ENCODE measurements at regions not wholly inside any gene's neighbourhood (a gene's known extent, or its start where the extent isn't known, plus 50 kb on each side); places are given as distances from the start of the nearest gene placed in this dataset.

DNA sequence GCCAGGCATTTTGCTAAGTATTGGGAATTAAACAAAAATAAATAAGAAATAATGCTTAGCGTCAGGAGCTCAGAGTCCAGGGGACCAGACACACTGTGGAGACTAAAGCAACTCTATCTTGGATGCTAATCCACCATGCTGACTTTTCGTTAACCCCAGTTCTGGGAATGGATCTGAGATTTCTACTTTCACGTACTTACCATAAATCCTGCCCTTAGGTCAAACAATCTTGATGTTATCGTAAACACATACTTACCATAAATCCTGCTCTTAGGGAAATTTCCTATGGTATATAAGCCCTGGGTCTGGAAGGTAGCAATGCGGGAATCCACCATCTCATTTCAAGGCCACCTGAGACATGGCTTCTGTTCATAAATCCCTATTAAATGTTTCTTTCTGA, 204.5 kb upstream of the IGFBP7 start:
- Histone ChIP-seq H3K36me3 (ENCODE audit: control insufficient read depth, insufficient read depth, low read length) (no peaks in the 10 kb centered on the region), H3K4me3 (ENCODE audit: low read depth, low read length) (no peak overlapping the region), H3K27me3 (replicated peaks; ENCODE audit: control insufficient read depth, insufficient read depth, low read length) (no peaks in the 10 kb centered on the region), H3K9me3 (no peaks in the 10 kb centered on the region), H3K4me1 (no peaks in the 10 kb centered on the region)
- no peak for DNase-seq
- H3K36me3 Mint-ChIP-seq (ENCODE audit: insufficient read depth, unreplicated experiment), result no peaks in the 10 kb centered on the region
- no TSS peak for BruUV-seq (replicated peaks)
- no peaks in the 10 kb centered on the region for H3K9me3 Mint-ChIP-seq (ENCODE audit: unreplicated experiment)
- POLR2A ChIA-PET, result no interaction called here
- H3K27ac Mint-ChIP-seq (ENCODE audit: unreplicated experiment), result no peak overlapping the region
- no peaks in the 10 kb centered on the region for H3K4me1 Mint-ChIP-seq (ENCODE audit: low read depth, unreplicated experiment)
- H3K27me3 Mint-ChIP-seq (ENCODE audit: insufficient read depth, unreplicated experiment), result peaks cover 9% of the 10 kb centered on the region
- CTCF ChIA-PET, result interaction anchor here (0.6 kb wide), 1 partner anchor 142 kb away, joined by 4 read pairs; no protein-coding TSS in a partner anchor
- TF ChIP-seq, protein P1, sequence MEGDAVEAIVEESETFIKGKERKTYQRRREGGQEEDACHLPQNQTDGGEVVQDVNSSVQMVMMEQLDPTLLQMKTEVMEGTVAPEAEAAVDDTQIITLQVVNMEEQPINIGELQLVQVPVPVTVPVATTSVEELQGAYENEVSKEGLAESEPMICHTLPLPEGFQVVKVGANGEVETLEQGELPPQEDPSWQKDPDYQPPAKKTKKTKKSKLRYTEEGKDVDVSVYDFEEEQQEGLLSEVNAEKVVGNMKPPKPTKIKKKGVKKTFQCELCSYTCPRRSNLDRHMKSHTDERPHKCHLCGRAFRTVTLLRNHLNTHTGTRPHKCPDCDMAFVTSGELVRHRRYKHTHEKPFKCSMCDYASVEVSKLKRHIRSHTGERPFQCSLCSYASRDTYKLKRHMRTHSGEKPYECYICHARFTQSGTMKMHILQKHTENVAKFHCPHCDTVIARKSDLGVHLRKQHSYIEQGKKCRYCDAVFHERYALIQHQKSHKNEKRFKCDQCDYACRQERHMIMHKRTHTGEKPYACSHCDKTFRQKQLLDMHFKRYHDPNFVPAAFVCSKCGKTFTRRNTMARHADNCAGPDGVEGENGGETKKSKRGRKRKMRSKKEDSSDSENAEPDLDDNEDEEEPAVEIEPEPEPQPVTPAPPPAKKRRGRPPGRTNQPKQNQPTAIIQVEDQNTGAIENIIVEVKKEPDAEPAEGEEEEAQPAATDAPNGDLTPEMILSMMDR (IDR thresholded peaks at IDR 0.05; ENCODE audit: insufficient read depth in 1 of 2, low read depth in 1 of 2, low read length in 1 of 2, severe bottlenecking in 1 of 2, unreplicated experiment in 1 of 2), result no peak
- no peak overlapping the region for H3K4me3 Mint-ChIP-seq (ENCODE audit: unreplicated experiment)
- intact Hi-C loops (cut with micrococcal nuclease; ENCODE audit: unreplicated experiment), result no loop called here

DNA sequence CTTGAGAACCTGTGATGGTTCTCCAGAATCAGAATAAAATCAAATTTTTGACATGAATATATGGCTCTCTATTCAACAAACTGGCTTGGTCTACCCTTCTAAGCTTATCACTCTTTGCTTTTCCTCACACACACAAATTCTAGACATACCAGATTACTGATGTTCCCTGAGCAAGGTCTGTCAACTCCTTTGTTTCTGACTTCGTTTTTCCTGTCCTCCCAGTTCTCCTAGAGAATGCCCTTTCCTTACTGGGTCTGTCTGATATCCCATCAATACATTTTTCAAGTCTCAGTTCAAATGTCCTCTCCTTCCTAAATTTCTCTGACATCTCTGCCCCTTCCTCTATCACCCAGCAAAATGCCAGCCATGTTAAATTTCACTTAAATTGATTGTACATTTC, 202.1 kb upstream of the IGFBP7 start:
- H3K4me3 Mint-ChIP-seq (ENCODE audit: unreplicated experiment), result no peak overlapping the region
- POLR2A ChIA-PET, result no interaction called here

DNA sequence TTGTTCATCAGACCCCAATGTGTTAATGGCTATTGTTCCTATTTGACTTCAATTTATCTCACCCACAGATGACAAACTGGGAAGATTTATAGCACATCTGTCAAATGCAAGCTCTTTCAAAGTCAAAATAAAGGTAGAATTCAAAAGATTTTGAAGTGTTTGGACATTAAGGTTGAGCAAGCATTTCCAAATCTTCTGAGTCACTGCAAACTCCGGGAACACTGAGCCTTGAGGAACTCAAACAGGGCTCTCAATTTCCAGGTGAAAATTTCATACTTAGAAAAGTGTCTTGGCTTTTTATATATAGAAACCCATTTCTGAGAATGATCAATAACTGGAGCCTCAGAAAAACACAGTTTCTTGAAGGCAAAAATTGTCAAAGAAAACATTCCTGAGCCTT, 199.5 kb upstream of the IGFBP7 start:
- Mint-ChIP-seq H3K9me3 (ENCODE audit: unreplicated experiment) (no peaks in the 10 kb centered on the region), H3K27me3 (ENCODE audit: insufficient read depth, unreplicated experiment) (peaks cover 16% of the 10 kb centered on the region), H3K36me3 (ENCODE audit: insufficient read depth, unreplicated experiment) (no peaks in the 10 kb centered on the region), H3K4me3 (ENCODE audit: unreplicated experiment) (no peak overlapping the region), H3K4me1 (ENCODE audit: low read depth, unreplicated experiment) (no peaks in the 10 kb centered on the region), H3K27ac (ENCODE audit: unreplicated experiment) (no peak overlapping the region)
- CTCF ChIA-PET, result no interaction called here
- Histone ChIP-seq H3K9me3 (no peaks in the 10 kb centered on the region), H3K36me3 (ENCODE audit: control insufficient read depth, insufficient read depth, low read length) (no peaks in the 10 kb centered on the region), H3K27me3 (replicated peaks; ENCODE audit: control insufficient read depth, insufficient read depth, low read length) (no peaks in the 10 kb centered on the region), H3K4me1 (no peaks in the 10 kb centered on the region), H3K4me3 (ENCODE audit: low read depth, low read length) (no peak overlapping the region)
- no TSS peak for BruUV-seq (replicated peaks)
- intact Hi-C loops (cut with micrococcal nuclease; ENCODE audit: unreplicated experiment), result no loop called here
- POLR2A ChIA-PET, result no interaction called here
- DNase-seq, result no peak
- TF ChIP-seq, protein P1 (IDR thresholded peaks at IDR 0.05; ENCODE audit: insufficient read depth in 1 of 2, low read depth in 1 of 2, low read length in 1 of 2, severe bottlenecking in 1 of 2, unreplicated experiment in 1 of 2), result no peak

More for the DNA sequence above, 202.1 kb upstream of the IGFBP7 start:
- no peaks in the 10 kb centered on the region for H3K27me3 ChIP-seq (replicated peaks; ENCODE audit: control insufficient read depth, insufficient read depth, low read length)
- peaks cover 16% of the 10 kb centered on the region for H3K27me3 Mint-ChIP-seq (ENCODE audit: insufficient read depth, unreplicated experiment)
- H3K9me3 Mint-ChIP-seq (ENCODE audit: unreplicated experiment), result no peaks in the 10 kb centered on the region
- intact Hi-C loops (cut with micrococcal nuclease; ENCODE audit: unreplicated experiment), result no loop called here
- no peaks in the 10 kb centered on the region for H3K9me3 ChIP-seq
- no peaks in the 10 kb centered on the region for H3K4me1 ChIP-seq
- no peak overlapping the region for H3K27ac Mint-ChIP-seq (ENCODE audit: unreplicated experiment)
- no peaks in the 10 kb centered on the region for H3K36me3 ChIP-seq (ENCODE audit: control insufficient read depth, insufficient read depth, low read length)
- TF ChIP-seq, protein P1 (IDR thresholded peaks at IDR 0.05; ENCODE audit: insufficient read depth in 1 of 2, low read depth in 1 of 2, low read length in 1 of 2, severe bottlenecking in 1 of 2, unreplicated experiment in 1 of 2), result no peak
- CTCF ChIA-PET, result no interaction called here
- no peaks in the 10 kb centered on the region for H3K36me3 Mint-ChIP-seq (ENCODE audit: insufficient read depth, unreplicated experiment)
- no TSS peak for BruUV-seq (replicated peaks)
- no peak for DNase-seq
- H3K4me3 ChIP-seq (ENCODE audit: low read depth, low read length), result no peak overlapping the region
- H3K4me1 Mint-ChIP-seq (ENCODE audit: low read depth, unreplicated experiment), result no peaks in the 10 kb centered on the region

All from Caco-2 (cell line).